HG03460 (cell line): ENCODE measurements at regions not wholly inside any gene's neighbourhood (a gene's known extent, or its start where the extent isn't known, plus 50 kb on each side); places are given as distances from the start of the nearest gene placed in this dataset.
A peak's percentile ranks its signal among the peaks of the same experiment; 100 is the strongest.
"Not testable (repeated sequence)": the region's sequence is repeated elsewhere in the genome, so short reads cannot be mapped to it uniquely, and the experiment has no call there.

ENCODE experiments used
- ATAC-seq: cut with Tn5 transposase; IDR thresholded peaks from one replicate; pipeline ENCODE4 v1.9.1; 2021; ENCODE audit not compliant: unreplicated experiment

GRCh38 chr5:97234380-97234779 is 51.3 kb upstream of the RIOK2 start:
- not testable (repeated sequence) for ATAC-seq

GRCh38 chr5:97242341-97242740 is 59.3 kb upstream of the RIOK2 start:
- no peak for ATAC-seq

GRCh38 chr5:97243353-97243752 is 60.3 kb upstream of the RIOK2 start:
- no peak for ATAC-seq

GRCh38 chr5:97245386-97245785 is 62.3 kb upstream of the RIOK2 start:
- no peak for ATAC-seq

GRCh38 chr5:97250113-97250512 is 67.1 kb upstream of the RIOK2 start:
- ATAC-seq = no peak

GRCh38 chr5:97266076-97266475 is 83.0 kb upstream of the RIOK2 start:
- ATAC-seq = no peak

- ATAC-seq = no peak
Observed at GRCh38 chr5:97266576-97266975, 83.5 kb upstream of the RIOK2 start.

- ATAC-seq = no peak
Observed at GRCh38 chr5:97267767-97268166, 84.7 kb upstream of the RIOK2 start.

GRCh38 chr5:97276474-97277120 is 93.5 kb upstream of the RIOK2 start:
- no peak for ATAC-seq

GRCh38 chr5:97281257-97281656 is 98.2 kb upstream of the RIOK2 start:
- no peak for ATAC-seq

GRCh38 chr5:97297063-97297703 is 114.1 kb upstream of the RIOK2 start:
- peak; percentile 98 for ATAC-seq

GRCh38 chr5:97297704-97298091 is 114.7 kb upstream of the RIOK2 start:
- no peak for ATAC-seq

GRCh38 chr5:97301181-97301580 is 118.1 kb upstream of the RIOK2 start:
- ATAC-seq = not testable (repeated sequence)

- ATAC-seq = no peak
Observed at GRCh38 chr5:97338729-97339128, 155.7 kb upstream of the RIOK2 start.

- peak; percentile 97 for ATAC-seq
Observed at GRCh38 chr5:97355775-97356174, 172.7 kb upstream of the RIOK2 start.

- ATAC-seq = no peak
Observed at GRCh38 chr5:97363577-97363976, 180.5 kb upstream of the RIOK2 start.

GRCh38 chr5:97364731-97365130 is 181.7 kb upstream of the RIOK2 start:
- ATAC-seq = no peak

GRCh38 chr5:97365163-97365845 is 182.3 kb upstream of the RIOK2 start:
- no peak for ATAC-seq

GRCh38 chr5:97365918-97366317 is 182.9 kb upstream of the RIOK2 start:
- ATAC-seq = no peak

- no peak for ATAC-seq
Observed at GRCh38 chr5:97375959-97376358, 192.9 kb upstream of the RIOK2 start.

- no peak for ATAC-seq
Observed at GRCh38 chr5:97377582-97377981, 194.5 kb upstream of the RIOK2 start.

- ATAC-seq = no peak
Observed at GRCh38 chr5:97383996-97384395, 200.9 kb upstream of the RIOK2 start.
